ENCODE measurements at regions not wholly inside any gene's neighbourhood (a gene's known extent, or its start where the extent isn't known, plus 50 kb on each side); places are given as distances from the start of the nearest gene placed in this dataset.
A peak's percentile ranks its signal among the peaks of the same experiment; 100 is the strongest.
"Not testable (repeated sequence)": the region's sequence is repeated elsewhere in the genome, so short reads cannot be mapped to it uniquely, and the experiment has no call there.

- no peak for DNase-seq (ENCODE audit: low spot score)
Measured at GRCh38 chr5:173495225-173495904, 121.1 kb downstream of the BOD1 start.

GRCh38 chr5:173494446-173494845, 122.0 kb downstream of the BOD1 start:
- DNase-seq (ENCODE audit: low spot score): no peak

DNA sequence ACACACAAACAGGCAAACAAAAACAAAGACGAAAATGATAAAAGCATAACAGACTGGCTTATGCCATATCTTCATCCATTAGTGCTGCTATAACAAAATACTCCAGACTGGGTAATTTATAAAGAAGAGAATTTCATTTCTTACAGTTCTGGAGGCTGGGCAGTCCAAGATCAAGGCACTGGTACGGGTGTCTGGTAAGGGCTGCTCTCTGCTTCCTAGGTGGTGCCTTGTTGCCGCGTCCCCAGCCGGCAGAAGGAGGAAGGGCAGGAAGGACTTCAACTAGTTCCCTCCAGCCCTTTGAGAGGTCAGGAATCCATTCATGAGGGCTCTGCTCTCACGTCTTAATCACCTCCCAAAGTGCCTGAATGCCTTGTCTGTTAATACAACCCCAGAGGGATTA, 122.6 kb downstream of the BOD1 start:
- DNase-seq (ENCODE audit: low spot score): no peak

DNA sequence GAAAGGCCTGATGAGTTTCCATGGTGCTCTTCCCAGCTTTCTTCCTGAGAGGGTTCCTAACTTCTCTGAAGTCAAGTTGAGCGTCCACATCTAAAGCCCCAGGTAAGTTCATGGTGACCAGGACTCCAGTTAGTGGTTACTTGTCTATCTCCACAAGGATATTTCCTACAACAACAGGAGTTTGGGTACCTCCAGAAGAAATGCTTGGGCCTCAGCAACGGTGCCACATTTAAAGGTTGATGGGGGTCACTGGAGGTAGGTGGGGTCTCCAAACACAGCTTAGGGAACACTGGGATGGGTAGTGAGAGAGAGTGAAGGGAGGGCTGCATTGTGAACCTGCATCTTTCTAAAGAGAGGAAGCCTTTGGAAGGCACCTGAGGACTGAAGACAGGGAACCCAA, 123.4 kb downstream of the BOD1 start:
- DNase-seq (ENCODE audit: low spot score): no peak

- DNase-seq (ENCODE audit: low spot score): no peak
Measured at GRCh38 chr5:173490681-173491080, 125.8 kb downstream of the BOD1 start.

GRCh38 chr5:173488144-173488543, 128.3 kb downstream of the BOD1 start:
- DNase-seq (ENCODE audit: low spot score): no peak

DNA sequence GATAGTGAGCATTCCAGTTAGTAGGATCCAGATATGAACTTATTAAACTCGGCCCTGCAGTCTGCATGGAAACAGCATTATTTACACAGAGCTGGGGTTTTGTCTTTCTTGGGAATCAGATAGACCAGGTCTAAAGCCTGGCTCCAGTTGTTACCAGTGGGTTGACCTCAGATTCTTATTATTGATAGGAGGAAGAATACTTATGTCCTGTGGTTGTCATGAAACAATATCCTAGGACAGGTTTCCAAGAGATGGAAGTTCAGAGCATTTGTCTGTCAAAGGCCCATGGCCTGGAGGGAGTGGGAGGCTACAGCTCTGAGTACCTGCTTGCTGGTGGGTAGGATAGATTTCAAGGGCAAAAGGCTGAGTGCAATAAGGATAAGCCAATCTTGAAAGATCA, 129.2 kb downstream of the BOD1 start:
- no peak for DNase-seq (ENCODE audit: low spot score)

DNA sequence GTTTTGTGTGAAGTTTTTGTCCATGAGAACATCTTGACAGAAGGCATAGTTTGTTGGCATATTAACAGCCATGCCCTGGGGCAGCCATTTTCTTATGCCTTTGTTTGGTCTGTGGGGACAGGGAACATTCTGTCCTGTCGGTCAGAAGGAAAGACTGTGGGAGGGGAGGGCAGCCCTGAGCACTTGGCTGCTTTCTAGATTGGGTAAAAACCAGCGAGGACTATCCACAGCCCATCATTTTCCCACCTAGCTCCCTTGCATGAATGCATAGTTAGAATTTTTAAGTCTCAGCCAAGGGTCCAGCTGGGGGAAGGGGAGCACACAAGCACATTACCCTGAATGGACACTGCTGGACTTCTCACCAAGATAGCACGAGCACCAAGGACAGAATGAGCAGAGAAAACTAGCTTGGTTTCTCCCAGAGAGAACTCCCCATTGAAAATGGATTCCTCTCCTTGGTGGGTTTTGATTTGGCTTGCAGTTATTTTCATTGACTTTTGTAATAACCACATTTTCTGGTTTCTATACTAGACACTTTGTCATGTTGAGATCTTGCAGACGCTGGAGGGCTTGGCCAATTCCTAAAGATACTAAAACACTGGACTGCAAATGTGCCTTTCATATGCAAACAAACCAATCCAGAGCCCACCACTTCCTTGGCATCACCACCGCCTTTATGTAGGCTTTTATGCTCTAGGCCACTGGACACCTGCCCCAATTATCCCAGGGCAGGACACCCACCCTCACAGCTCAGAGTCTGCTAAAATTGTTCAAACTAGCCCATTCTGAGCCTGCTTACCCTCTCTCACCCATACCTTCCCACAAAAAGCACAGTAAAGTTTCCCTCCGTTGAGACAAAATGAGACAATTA, 129.9 kb downstream of the BOD1 start:
- DNase-seq (ENCODE audit: low spot score): no peak

DNA sequence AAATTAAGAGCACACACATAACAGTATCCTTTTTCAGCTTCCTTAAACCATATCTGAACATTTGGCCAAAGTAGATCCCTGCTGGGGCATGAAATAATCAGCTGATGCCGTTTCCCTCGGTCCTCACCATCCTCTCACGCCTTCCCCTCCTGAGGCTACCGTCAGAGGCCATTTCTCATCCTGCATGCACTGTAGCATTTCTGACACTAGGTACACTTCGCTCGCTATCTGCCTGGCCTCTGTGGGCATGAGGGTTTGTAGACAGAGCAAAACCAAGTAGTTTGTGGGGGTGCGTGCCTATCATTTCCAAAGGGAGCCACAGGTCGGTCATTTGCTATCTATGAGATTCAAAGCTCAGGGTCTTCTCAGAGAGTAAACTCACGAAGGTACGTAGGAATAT, 131.9 kb downstream of the BOD1 start:
- DNase-seq (ENCODE audit: low spot score): no peak

DNA sequence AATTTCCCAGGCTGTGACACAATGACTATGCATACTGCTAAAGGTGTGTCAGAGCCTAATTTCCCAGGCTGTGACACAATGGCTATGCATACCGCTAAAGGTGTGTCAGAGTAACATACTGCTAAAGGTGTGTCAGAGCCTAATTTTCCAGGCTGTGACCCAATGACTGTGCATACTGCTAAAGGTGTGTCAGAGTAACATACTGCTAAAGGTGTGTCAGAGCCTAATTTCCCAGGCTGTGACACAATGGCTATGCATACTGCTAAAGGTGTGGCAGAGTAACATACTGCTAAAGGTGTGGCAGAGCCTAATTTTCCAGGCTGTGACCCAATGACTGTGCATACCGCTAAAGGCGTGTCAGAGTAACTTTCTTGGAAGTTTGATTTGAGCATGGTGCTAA, 132.9 kb downstream of the BOD1 start:
- not testable (repeated sequence) for DNase-seq (ENCODE audit: low spot score)

DNA sequence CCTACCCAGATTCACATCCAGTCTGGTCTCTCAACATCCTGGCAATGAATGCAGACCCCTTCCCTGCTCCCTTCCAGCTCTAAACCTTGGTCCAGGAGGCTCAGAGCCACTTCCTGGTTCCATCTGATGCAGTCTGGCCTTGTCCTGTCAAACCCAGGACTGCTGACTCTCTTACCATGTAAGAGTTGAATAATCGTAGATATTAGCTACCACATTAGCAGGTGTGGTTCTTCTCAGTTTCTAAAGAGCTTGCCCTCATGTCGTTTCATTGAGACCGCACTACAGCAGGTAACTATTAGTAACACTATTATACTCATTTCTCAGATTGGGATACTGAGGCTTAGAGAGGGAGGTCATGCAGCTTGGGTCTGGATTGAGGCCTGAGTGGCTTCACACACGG, 133.3 kb downstream of the BOD1 start:
- no peak for DNase-seq (ENCODE audit: low spot score)

GRCh38 chr5:173481821-173482220, 134.6 kb downstream of the BOD1 start:
- DNase-seq (ENCODE audit: low spot score): no peak

- DNase-seq (ENCODE audit: low spot score): no peak
Measured at GRCh38 chr5:173480896-173481295, 135.6 kb downstream of the BOD1 start.

DNA sequence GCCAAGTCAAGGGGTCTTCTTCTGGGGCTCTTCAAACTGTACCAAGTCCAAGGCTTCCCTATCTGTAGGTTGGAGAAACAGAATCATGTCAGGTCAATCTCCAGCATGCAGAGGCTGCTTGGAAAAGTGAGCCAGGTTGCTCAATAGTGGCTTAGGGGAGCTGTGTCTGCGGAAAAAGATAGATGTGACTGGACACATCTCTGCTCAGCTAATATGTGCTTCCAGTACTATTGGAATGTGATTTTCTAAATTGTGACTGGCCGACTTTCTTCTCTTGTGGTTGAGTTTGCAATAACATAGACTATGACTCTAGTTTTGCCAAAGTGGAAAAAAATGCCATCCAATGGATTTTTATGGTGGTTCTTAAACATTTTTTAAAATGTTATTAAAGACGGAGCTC, 136.7 kb downstream of the BOD1 start:
- DNase-seq (ENCODE audit: low spot score): no peak

DNA sequence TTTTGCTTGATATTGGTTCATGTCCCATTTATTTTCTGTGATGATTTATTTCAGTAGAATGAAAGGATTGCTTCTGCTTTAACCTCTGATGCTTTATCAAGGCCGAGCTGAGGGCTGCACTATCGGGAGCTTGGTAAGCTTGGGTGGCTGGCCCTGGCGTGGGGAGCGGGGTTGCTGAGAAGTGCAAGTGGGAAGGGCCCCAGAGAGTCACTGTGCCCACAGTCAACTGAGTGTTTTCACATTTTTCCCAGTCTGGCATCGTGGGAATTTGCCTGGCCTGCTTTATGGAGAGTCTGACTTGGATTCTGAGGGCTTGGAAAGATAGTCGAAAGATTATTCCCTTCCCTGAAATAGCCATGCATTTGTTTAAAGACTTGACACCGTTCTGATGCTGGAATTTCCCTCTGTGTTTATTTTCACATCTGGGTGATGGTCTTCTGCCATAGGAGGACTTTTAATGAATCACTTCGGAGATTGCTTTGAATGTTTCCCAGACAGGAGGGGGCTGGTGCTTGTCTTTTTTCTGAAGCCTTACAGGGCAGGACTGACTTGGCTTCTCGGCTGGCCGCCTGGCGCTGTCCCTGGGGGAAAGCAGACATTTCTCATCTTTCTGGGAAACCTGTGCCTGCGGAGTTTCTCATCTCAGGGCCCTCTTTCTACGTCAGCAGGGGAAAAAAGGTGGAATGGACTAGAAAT, 139.0 kb downstream of the BOD1 start:
- DNase-seq (ENCODE audit: low spot score): no peak

DNA sequence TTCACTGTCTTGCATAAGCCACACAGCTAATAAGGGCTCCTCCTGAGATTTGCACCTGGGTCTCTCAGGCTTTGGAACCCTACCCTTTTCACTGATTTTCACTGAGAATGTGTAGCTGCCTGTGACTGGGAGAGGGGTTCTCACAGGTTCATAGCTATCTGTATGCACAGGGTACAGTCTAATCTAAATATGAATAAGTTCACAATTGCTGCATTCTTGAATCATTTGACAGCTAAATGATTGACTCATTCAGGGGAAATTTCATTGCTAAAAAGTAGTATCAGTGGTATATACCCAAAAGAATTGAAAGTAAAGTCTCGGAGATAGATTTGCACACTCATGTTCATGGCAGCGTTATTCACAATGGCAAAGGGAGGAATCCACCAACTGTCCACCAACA, 140.7 kb downstream of the BOD1 start:
- DNase-seq (ENCODE audit: low spot score): no peak

DNA sequence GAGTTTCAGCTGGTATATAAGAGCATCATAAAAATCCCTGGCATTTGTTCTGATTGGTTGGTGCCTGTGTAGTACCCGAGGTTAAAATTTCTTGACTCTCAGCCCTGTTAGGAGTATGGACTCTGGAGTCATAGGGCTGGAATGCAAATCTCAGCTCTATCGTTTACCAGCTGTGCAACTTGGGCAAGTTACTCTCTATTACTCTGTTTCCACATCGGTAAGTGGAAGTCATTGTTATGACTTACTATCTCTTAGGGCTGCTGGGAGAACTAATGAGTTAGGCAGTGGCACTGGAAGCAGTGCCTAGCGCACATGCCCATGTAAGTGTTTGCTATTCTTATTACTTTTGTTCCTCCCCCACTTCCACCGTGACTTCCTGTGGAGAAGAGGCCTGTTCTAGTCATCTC, 141.6 kb downstream of the BOD1 start:
- DNase-seq (ENCODE audit: low spot score): no peak

DNA sequence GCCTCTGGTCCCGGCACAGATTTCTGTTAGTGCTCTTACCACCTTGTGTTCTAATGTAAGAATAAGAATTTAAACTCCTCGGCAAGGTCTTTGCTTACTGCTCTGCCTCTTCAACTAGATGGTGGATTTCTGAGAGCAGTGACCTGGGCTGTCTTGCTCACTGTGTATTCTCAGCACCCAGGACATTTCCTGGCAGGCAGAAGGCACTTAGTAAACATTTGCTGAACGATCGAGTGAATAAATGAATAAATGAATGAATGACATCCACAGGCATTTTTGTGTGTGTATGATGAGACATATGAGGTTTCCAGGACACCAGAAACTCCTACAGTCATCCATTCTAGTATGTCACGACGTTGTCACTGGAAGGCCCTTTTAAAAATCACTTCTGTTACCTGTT, 143.2 kb downstream of the BOD1 start:
- DNase-seq (ENCODE audit: low spot score): no peak

DNA sequence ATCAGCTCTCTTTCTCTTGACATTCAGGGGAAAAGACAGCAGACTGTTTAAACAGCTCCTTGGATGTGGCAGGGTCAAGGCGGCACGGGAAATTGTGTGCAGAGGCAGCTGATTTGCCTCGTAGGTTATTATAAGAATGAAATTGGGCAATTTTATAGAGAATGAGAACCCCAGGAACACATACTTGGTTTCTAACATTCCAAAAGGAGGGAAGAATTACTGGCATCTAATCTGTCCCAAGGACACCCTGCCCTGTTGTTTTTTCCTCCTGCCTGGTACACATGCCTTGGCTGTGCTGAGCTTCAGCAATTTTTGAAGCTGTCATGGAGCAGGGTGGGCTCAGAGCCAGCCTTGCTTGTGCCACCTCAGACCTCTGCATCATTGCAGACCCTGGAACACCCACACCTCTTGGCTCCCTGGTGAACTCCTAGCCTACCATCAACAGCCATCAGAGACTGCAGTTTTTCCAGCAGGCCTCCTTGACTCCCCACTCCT, 143.6 kb downstream of the BOD1 start:
- DNase-seq (ENCODE audit: low spot score): peak; percentile 3

- DNase-seq (ENCODE audit: low spot score): peak; percentile 76
Measured at GRCh38 chr5:173472164-173472563, 143.9 kb upstream of the STC2 start.

DNA sequence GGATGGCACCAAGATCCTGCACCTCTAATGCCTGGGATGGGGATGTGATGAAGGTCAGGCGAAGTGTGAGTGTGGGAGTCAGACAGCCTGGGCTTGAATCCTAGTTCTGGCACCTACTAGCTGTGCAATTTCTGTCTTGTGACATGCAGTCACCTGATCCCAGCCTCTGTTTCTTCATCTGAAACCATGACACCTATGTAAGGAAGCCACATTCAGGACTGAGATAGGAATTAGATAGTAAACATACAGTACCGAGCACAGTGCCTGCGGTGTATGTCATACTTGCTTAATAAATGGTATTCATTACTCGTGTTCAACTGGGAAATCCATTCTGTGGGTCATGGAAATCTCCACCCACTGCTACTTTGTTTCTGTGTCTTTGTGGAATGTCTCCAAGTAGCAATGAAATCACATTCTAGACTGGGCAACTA, 140.6 kb upstream of the STC2 start:
- no peak for DNase-seq (ENCODE audit: low spot score)

DNA sequence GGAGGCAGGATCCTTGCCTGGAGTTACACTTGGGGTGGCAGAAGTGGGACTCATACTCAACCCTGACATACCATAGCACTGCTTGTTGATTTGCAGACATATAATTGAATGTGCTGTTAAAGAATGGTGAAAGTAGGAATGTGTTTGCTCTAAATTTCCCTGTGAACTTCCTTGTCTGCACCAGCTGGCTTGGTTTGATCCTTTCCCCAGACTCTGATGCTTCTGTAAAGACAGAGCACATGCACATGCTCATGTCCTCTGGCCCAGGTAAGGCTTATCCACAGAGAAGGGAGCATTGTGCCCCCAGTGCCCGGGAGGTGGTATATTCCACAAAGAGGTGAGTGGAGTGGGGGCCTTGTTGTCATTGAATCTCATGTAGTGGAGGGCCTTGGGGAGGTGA, 138.0 kb upstream of the STC2 start:
- no peak for DNase-seq (ENCODE audit: low spot score)

DNA sequence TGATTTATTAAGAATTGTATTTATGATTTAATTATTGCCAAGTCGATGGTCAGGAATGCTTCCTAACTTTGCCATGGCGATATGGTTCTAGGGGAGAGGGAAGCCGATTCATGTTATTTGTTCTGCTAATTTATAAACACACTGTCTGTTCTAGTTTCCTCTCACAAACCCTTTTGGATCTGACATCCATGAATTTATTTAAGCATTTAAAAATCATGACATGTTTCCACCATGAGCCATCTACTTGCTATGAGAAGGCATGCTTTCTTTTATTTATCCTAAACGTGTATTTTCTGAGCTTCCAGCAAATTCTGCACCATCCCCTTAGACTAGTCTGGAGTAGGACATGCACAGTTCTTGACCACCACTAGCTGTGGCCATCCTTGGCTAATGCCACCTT, 136.6 kb upstream of the STC2 start:
- no peak for DNase-seq (ENCODE audit: low spot score)

Measured in cerebellar cortex (tissue), 1 donor.